GM23248 (cell line): ENCODE measurements at regions not wholly inside any gene's neighbourhood (a gene's known extent, or its start where the extent isn't known, plus 50 kb on each side); places are given as distances from the start of the nearest gene placed in this dataset.

ENCODE experiments used
- EZH2 ChIP-seq: fragments of 200-600 bp; sonication (generic); IDR thresholded peaks from 2 replicates; pipeline ENCODE4 v1.6.1; 2018; ENCODE audit warnings: antibody characterized with exemption, mild to moderate bottlenecking; ENCODE audit not compliant: insufficient read depth, poor library complexity, severe bottlenecking
- EZH2phosphoT487 ChIP-seq: fragments of 200-600 bp; sonication (generic); IDR thresholded peaks from 2 replicates; pipeline ENCODE4 v1.6.1; 2018; ENCODE audit warnings: antibody characterized with exemption, moderate library complexity, mild to moderate bottlenecking, low read depth; ENCODE audit not compliant: insufficient read depth

DNA sequence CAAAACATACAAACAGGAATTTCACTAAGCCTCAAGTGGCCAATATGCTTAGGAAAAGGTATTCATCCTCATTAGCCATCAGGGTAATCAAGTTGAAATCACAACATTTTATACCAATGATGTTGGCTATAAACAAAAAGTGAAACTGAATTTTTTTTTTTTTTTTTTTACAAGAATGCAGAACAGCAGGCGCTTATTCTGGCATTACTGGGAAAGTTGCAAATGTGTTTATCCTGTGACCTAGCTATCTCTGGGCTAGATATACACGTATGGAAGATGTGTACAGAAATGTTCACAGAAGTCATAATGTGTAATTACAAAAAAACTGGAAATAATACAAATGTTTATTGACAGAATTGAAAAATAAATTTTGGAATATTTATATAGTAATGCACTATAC is 1430.4 kb upstream of the TENM3 start:
- TF ChIP-seq EZH2, result no peak
- TF ChIP-seq EZH2phosphoT487, result no peak
